H1 (cell line): ENCODE measurements at regions not wholly inside any gene's neighbourhood (a gene's known extent, or its start where the extent isn't known, plus 50 kb on each side); places are given as distances from the start of the nearest gene placed in this dataset.

ENCODE experiments used
- CTCF ChIA-PET: fragments of 300-600 bp; sonication (Branson Sonifier 250); formaldehyde crosslinking; loops from one replicate; lab custom pipeline; 2021; ENCODE audit not compliant: partially characterized antibody; lab: Charles Lee
- POLR2A ChIA-PET: fragments of 300-600 bp; sonication (Branson Sonifier 250); formaldehyde crosslinking; loops from one replicate; lab custom pipeline; 2021; ENCODE audit warnings: inconsistent platforms; ENCODE audit not compliant: partially characterized antibody; lab: Charles Lee
- DNase-seq, 2 experiments: peaks; one replicate each; pipeline versions ENCODE4 v3.0.0 to v3.0.0-alpha.2; 2010 to 2022; ENCODE audit warnings: low spot score in 2 of 2, low read depth in 1 of 2, mixed read lengths in 1 of 2
- FAIRE-seq: peaks from 2 replicates; lab custom pipeline; 2011; peaks lifted over from hg19 to GRCh38; lab: Jason Lieb, UNC
- H2AFZ ChIP-seq: 2 replicates; pipeline ENCODE4 v1.8.1; 2012; ENCODE audit warnings: low read length, inconsistent platforms
- H2AK5ac ChIP-seq: 2 replicates; pipeline ENCODE4 v1.6.1; 2013; ENCODE audit warnings: low read depth, low read length
- H2BK120ac ChIP-seq: replicated peaks from 2 replicates; pipeline ENCODE3; 2013; ENCODE audit warnings: low read depth, low read length, inconsistent platforms
- H2BK12ac ChIP-seq: 2 replicates; pipeline ENCODE4 v1.6.1; 2013; ENCODE audit warnings: low read depth, low read length
- H2BK15ac ChIP-seq: 2 replicates; pipeline ENCODE4 v1.6.1; 2013; ENCODE audit warnings: low read length
- H2BK20ac ChIP-seq: 2 replicates; pipeline ENCODE4 v1.6.1; 2013; ENCODE audit warnings: low read length
- H2BK5ac ChIP-seq: 2 replicates; pipeline ENCODE4 v1.6.1; 2013; ENCODE audit warnings: low read depth, low read length
- H3K14ac ChIP-seq: 2 replicates; pipeline ENCODE4 v1.6.1; 2013; ENCODE audit warnings: inconsistent platforms; ENCODE audit not compliant: insufficient read length
- H3K18ac ChIP-seq: 2 replicates; pipeline ENCODE4 v1.6.1; 2013; ENCODE audit warnings: low read length; ENCODE audit errors: extremely low read depth
- H3K23ac ChIP-seq: 2 replicates; pipeline ENCODE4 v1.6.1; 2013; ENCODE audit warnings: inconsistent platforms; ENCODE audit not compliant: insufficient read length
- H3K23me2 ChIP-seq: 2 replicates; pipeline ENCODE4 v1.6.1; 2013; ENCODE audit warnings: low read depth, low read length
- H3K27ac ChIP-seq: 2 replicates; pipeline ENCODE4 v1.6.1; 2011; ENCODE audit warnings: low read depth, low read length, inconsistent platforms
- H3K27me3 ChIP-seq, 4 experiments: replicated peaks in 1 of 4; 1 replicate in 1 of 4; 2 replicates in 3 of 4; pipeline versions ENCODE4 v1.6.1 to v1.8.1; 2011 to 2013; ENCODE audit warnings: low read length in 3 of 4, mild to moderate bottlenecking in 3 of 4, inconsistent platforms in 2 of 4, mixed read lengths in 2 of 4, moderate library complexity in 1 of 4; ENCODE audit not compliant: control insufficient read depth in 3 of 4, insufficient read depth in 3 of 4; ENCODE audit errors: extremely low read depth in 1 of 4
- H3K36me3 ChIP-seq, 4 experiments: 2 replicates each; pipeline versions ENCODE4 v1.6.1 to v1.8.1; 2011 to 2013; ENCODE audit warnings: mild to moderate bottlenecking in 4 of 4, low read length in 3 of 4, moderate library complexity in 2 of 4, control low read depth in 1 of 4, inconsistent platforms in 1 of 4; ENCODE audit not compliant: insufficient read depth in 4 of 4, control insufficient read depth in 2 of 4
- H3K4ac ChIP-seq: replicated peaks from 2 replicates; pipeline ENCODE3; 2013; ENCODE audit warnings: low read length, low read depth, mixed read lengths, inconsistent platforms; ENCODE audit not compliant: insufficient read length
- H3K4me1 ChIP-seq, 4 experiments: replicated peaks in 1 of 4; 1 replicate in 1 of 4; 2 replicates in 3 of 4; pipeline versions ENCODE4 v1.6.1 to v1.8.1; 2011 to 2013; ENCODE audit warnings: low read length in 3 of 4, inconsistent platforms in 2 of 4, mixed read lengths in 1 of 4; ENCODE audit not compliant: insufficient read depth in 4 of 4, control insufficient read depth in 3 of 4
- H3K4me2 ChIP-seq, 2 experiments: 2 replicates each; pipeline versions ENCODE4 v1.6.1 to v1.8.1; 2011 to 2013; ENCODE audit warnings: low read depth in 2 of 2, low read length in 2 of 2, control low read depth in 1 of 2, inconsistent platforms in 1 of 2, mild to moderate bottlenecking in 1 of 2; ENCODE audit not compliant: insufficient read depth in 1 of 2
- H3K4me3 ChIP-seq, 4 experiments: fragments of 200-600, 300-600 bp in 1 of 4; sonication (generic), shearing (Covaris generic), sonication (Bioruptor Twin) in 1 of 4; 2 replicates each; pipeline versions ENCODE4 v1.5.1 to v1.8.1; 2011 to 2016; ENCODE audit warnings: low read length in 4 of 4, low read depth in 3 of 4, control low read depth in 2 of 4, inconsistent platforms in 2 of 4, mild to moderate bottlenecking in 2 of 4, mixed read lengths in 1 of 4, moderate library complexity in 1 of 4; ENCODE audit not compliant: insufficient read depth in 2 of 4; ENCODE audit errors: extremely low read depth in 1 of 4
- H3K56ac ChIP-seq: replicated peaks from 2 replicates; pipeline ENCODE3; 2013; ENCODE audit warnings: low read depth, mild to moderate bottlenecking, mixed read lengths, low read length, inconsistent platforms; ENCODE audit not compliant: insufficient read length
- H3K79me1 ChIP-seq: 2 replicates; pipeline ENCODE4 v1.6.1; 2013; ENCODE audit warnings: low read depth, low read length, control low read depth
- H3K79me2 ChIP-seq, 2 experiments: 2 replicates each; pipeline versions ENCODE4 v1.6.1 to v1.8.1; 2012 to 2013; ENCODE audit warnings: low read length in 2 of 2, mild to moderate bottlenecking in 2 of 2, inconsistent platforms in 1 of 2; ENCODE audit not compliant: insufficient read depth in 2 of 2, control insufficient read depth in 1 of 2
- H3K9ac ChIP-seq, 4 experiments: replicated peaks in 1 of 4; 1 replicate in 1 of 4; 2 replicates in 3 of 4; pipeline versions ENCODE4 v1.6.1 to v1.8.1; 2011 to 2013; ENCODE audit warnings: low read depth in 3 of 4, low read length in 3 of 4, control low read depth in 2 of 4, mild to moderate bottlenecking in 2 of 4, moderate library complexity in 2 of 4, inconsistent platforms in 1 of 4; ENCODE audit errors: extremely low read depth in 1 of 4
- H3K9me3 ChIP-seq, 2 experiments: 2 replicates each; pipeline versions ENCODE4 v1.6.1 to v1.8.1; 2012 to 2013; ENCODE audit warnings: mild to moderate bottlenecking in 2 of 2, moderate library complexity in 2 of 2, control low read depth in 1 of 2, inconsistent platforms in 1 of 2, low read depth in 1 of 2, low read length in 1 of 2, mixed read lengths in 1 of 2; ENCODE audit not compliant: insufficient read depth in 2 of 2
- H4K20me1 ChIP-seq, 2 experiments: replicated peaks in 1 of 2; 2 replicates each; pipeline versions ENCODE3 to v1.8.1; 2011 to 2013; ENCODE audit warnings: inconsistent platforms in 2 of 2, low read length in 2 of 2, mild to moderate bottlenecking in 1 of 2; ENCODE audit not compliant: insufficient read depth in 2 of 2, control insufficient read depth in 1 of 2
- H4K5ac ChIP-seq: 2 replicates; pipeline ENCODE4 v1.6.1; 2013; ENCODE audit warnings: low read length, low read depth, mixed read lengths, inconsistent platforms; ENCODE audit not compliant: insufficient read length
- H4K8ac ChIP-seq: 2 replicates; pipeline ENCODE4 v1.8.0; 2013; ENCODE audit warnings: mild to moderate bottlenecking, moderate library complexity, low read length, inconsistent platforms; ENCODE audit not compliant: insufficient read depth; ENCODE audit errors: extremely low read depth
- H4K91ac ChIP-seq: replicated peaks from 2 replicates; pipeline ENCODE3; 2013; ENCODE audit warnings: low read length, mixed read lengths, inconsistent platforms; ENCODE audit not compliant: insufficient read length
- ATF3 ChIP-seq: IDR thresholded peaks from 2 replicates; pipeline ENCODE4 v1.6.1; 2011; ENCODE audit warnings: low read depth, mild to moderate bottlenecking, low read length; ENCODE audit not compliant: insufficient read depth
- CBX5 ChIP-seq: fragments of 300-800, 300-1000 bp; sonication (generic); IDR thresholded peaks from 2 replicates; pipeline ENCODE4 v1.7.1; 2016; ENCODE audit warnings: antibody characterized with exemption, low read length, low read depth
- CTCF ChIP-seq, 3 experiments: IDR thresholded peaks; 1 replicate in 2 of 3; 2 replicates in 1 of 3; pipeline versions ENCODE4 v1.5.1 to v1.6.1; 2011; ENCODE audit warnings: low read length in 3 of 3, mild to moderate bottlenecking in 3 of 3, inconsistent platforms in 2 of 3, low read depth in 1 of 3, moderate library complexity in 1 of 3; ENCODE audit not compliant: insufficient read depth in 1 of 3; ENCODE audit errors: control extremely low read depth in 1 of 3
- RAD21 ChIP-seq, 2 experiments: IDR thresholded peaks in 1 of 2; conservative IDR thresholded peaks in 1 of 2; 2 replicates each; pipeline ENCODE4 v1.6.1; 2011; ENCODE audit warnings: low read depth in 2 of 2, low read length in 2 of 2, improper control_type of control experiment in 1 of 2, inconsistent platforms in 1 of 2, mild to moderate bottlenecking in 1 of 2, moderate library complexity in 1 of 2
- RNF2 ChIP-seq: fragments of 200-900, 300-1000 bp; sonication (generic); IDR thresholded peaks from 2 replicates; pipeline ENCODE4 v1.7.1; 2016; ENCODE audit warnings: borderline replicate concordance, low read depth, mild to moderate bottlenecking, antibody characterized with exemption, low read length; ENCODE audit not compliant: poor library complexity, severe bottlenecking; ENCODE audit errors: missing control alignments
- TAF1 ChIP-seq: IDR thresholded peaks from 2 replicates; pipeline ENCODE4 v1.6.1; 2011; ENCODE audit warnings: mild to moderate bottlenecking, low read depth, low read length
- TCF12 ChIP-seq: IDR thresholded peaks from 2 replicates; pipeline ENCODE4 v1.6.1; 2011; ENCODE audit warnings: low read depth, mild to moderate bottlenecking, low read length
- WGBS, 2 experiments: shearing (Covaris generic) in 1 of 2; methylation state at CpG; one replicate each; pipeline versions ENCODE4 v1.1.6 to v1.1.7; 2013 to 2015; ENCODE audit warnings: low lambda C conversion rate in 2 of 2, mixed read lengths in 2 of 2, inconsistent platforms in 1 of 2, low coverage in 1 of 2, missing lambda C conversion rate in 1 of 2; ENCODE audit not compliant: insufficient replicate concordance in 2 of 2, insufficient coverage in 1 of 2, insufficient read length in 1 of 2; ENCODE audit errors: extremely low coverage in 1 of 2, missing lambda C conversion rate in 1 of 2; 5-methylcytosine and 5-hydroxymethylcytosine counted together

- H3K9me3 ChIP-seq, result no peaks in the 10 kb centered on the region
- POLR2A ChIA-PET, result no interaction called here
Measured at GRCh38 chr17:6000426-6000825, 69.8 kb upstream of the WSCD1 start.

More at GRCh38 chr17:6000426-6000825, 69.8 kb upstream of the WSCD1 start:
- Histone ChIP-seq H2BK15ac (no peak overlapping the region), H3K4me2 (no peak overlapping the region), H3K79me2 (no peaks in the 10 kb centered on the region), H2AFZ (no peak overlapping the region), H3K9ac (no peak overlapping the region), H3K27me3 (no peaks in the 10 kb centered on the region), H2BK5ac (no peak overlapping the region), H4K8ac (no peak overlapping the region), H2AK5ac (no peak overlapping the region)
- no peak for TF ChIP-seq RAD21 (IDR thresholded peaks at IDR 0.05 in 1 of 2, conservative IDR thresholded peaks at IDR 0.05 in 1 of 2; ENCODE audit: low read depth in 2 of 2, low read length in 2 of 2)
- no peak for TF ChIP-seq TCF12
- no peak for TF ChIP-seq RNF2
- TF ChIP-seq ATF3, result no peak
- TF ChIP-seq TAF1, result no peak
- TF ChIP-seq CTCF (IDR thresholded peaks at IDR 0.05; ENCODE audit: control extremely low read depth in 1 of 3, insufficient read depth in 1 of 3, low read depth in 1 of 3, low read length in 3 of 3), result no peak
- TF ChIP-seq CBX5, result no peak
- TF ChIP-seq, all 59 proteins: peak for 0
- H3K36me3 ChIP-seq, result no peaks in the 10 kb centered on the region
- no peak overlapping the region for H3K27ac ChIP-seq
- CTCF ChIA-PET, result no interaction called here
- H3K23me2 ChIP-seq, result no peaks in the 10 kb centered on the region
- no peak overlapping the region for H3K14ac ChIP-seq
- H2BK20ac ChIP-seq, result no peak overlapping the region
- H2BK120ac ChIP-seq, result no peak overlapping the region
- H3K18ac ChIP-seq, result no peak overlapping the region
- H4K5ac ChIP-seq, result no peak overlapping the region
- H2BK12ac ChIP-seq, result no peak overlapping the region
- H3K23ac ChIP-seq, result no peak overlapping the region
- no peak overlapping the region for H4K91ac ChIP-seq
- no peak overlapping the region for H3K56ac ChIP-seq
- 87% methylated on average over 4 of the region's 4 CpGs; no CpG with 5 or more reads in 1 of the 2 experiments for WGBS, 2 experiments
- no peak for DNase-seq
- H3K4me3 ChIP-seq, result no peak overlapping the region
- FAIRE-seq, result no peak
- no peaks in the 10 kb centered on the region for H4K20me1 ChIP-seq
- no peaks in the 10 kb centered on the region for H3K79me1 ChIP-seq
- no peak overlapping the region for H3K4ac ChIP-seq
- no peaks in the 10 kb centered on the region for H3K4me1 ChIP-seq
